GM23338 (cell line): ENCODE measurements at regions not wholly inside any gene's neighbourhood (a gene's known extent, or its start where the extent isn't known, plus 50 kb on each side); places are given as distances from the start of the nearest gene placed in this dataset.
"Not testable (repeated sequence)": the region's sequence is repeated elsewhere in the genome, so short reads cannot be mapped to it uniquely, and the experiment has no call there.

Source experiments
- ATAC-seq: fragments of 200-7000 bp; cut with Tn5 transposase; 3 replicates; pipeline ENCODE4 v1.9.1; 2020
- DNase-seq: peaks from one replicate; pipeline ENCODE4 v3.0.0-alpha.2; 2015; ENCODE audit warnings: low spot score
- H2AFZ ChIP-seq: fragments of 200-600 bp; sonication (generic); 2 replicates; pipeline ENCODE4 v1.8.0; 2016; ENCODE audit warnings: antibody characterized with exemption, mild to moderate bottlenecking, moderate library complexity
- H3F3A ChIP-seq: fragments of 200-600 bp; sonication (generic); replicated peaks from 2 replicates; pipeline ENCODE4 v1.8.0; 2017; ENCODE audit warnings: antibody characterized with exemption, mixed run types, low read depth
- H3K27ac ChIP-seq: fragments of 200-600 bp; sonication (generic); 2 replicates; pipeline ENCODE4 v1.6.1; 2016; ENCODE audit warnings: low read depth
- H3K27me3 ChIP-seq: fragments of 200-600 bp; sonication (generic); 2 replicates; pipeline ENCODE4 v1.8.0; 2016; ENCODE audit warnings: mild to moderate bottlenecking, mixed run types, moderate library complexity; ENCODE audit not compliant: insufficient read depth
- H3K36me3 ChIP-seq: fragments of 200-600 bp; sonication (generic); 2 replicates; pipeline ENCODE4 v1.8.0; 2016; ENCODE audit warnings: mild to moderate bottlenecking; ENCODE audit not compliant: insufficient read depth
- H3K4me1 ChIP-seq: fragments of 200-600 bp; sonication (generic); 2 replicates; pipeline ENCODE4 v1.8.0; 2016; ENCODE audit warnings: mild to moderate bottlenecking, moderate library complexity; ENCODE audit not compliant: insufficient read depth
- H3K4me2 ChIP-seq: fragments of 200-600 bp; sonication (generic); 2 replicates; pipeline ENCODE4 v1.7.1; 2017; ENCODE audit warnings: mixed run types
- H3K4me3 ChIP-seq: fragments of 200-600 bp; sonication (generic); 2 replicates; pipeline ENCODE4 v1.6.1; 2016; ENCODE audit warnings: mixed run types
- H3K79me2 ChIP-seq: fragments of 200-600 bp; sonication (generic); replicated peaks from 2 replicates; pipeline ENCODE4 v1.8.0; 2017; ENCODE audit warnings: mild to moderate bottlenecking; ENCODE audit not compliant: insufficient read depth
- H3K9me2 ChIP-seq: fragments of 200-600 bp; sonication (generic); 2 replicates; pipeline ENCODE4 v1.8.0; 2017; ENCODE audit not compliant: insufficient read depth
- H4K20me1 ChIP-seq: fragments of 200-600 bp; sonication (generic); replicated peaks from 2 replicates; pipeline ENCODE4 v1.8.0; 2017; ENCODE audit warnings: mild to moderate bottlenecking; ENCODE audit not compliant: insufficient read depth
- H3K27ac Mint-ChIP-seq: 2 replicates; pipeline ENCODE4 v1.8.0; 2020; ENCODE audit warnings: inconsistent platforms, mild to moderate bottlenecking, moderate library complexity, mixed read lengths
- H3K27me3 Mint-ChIP-seq: 3 replicates; pipeline ENCODE4 v1.8.0; 2022; ENCODE audit warnings: low read depth, mild to moderate bottlenecking, moderate library complexity, mixed read lengths, inconsistent platforms; ENCODE audit not compliant: insufficient read depth, poor library complexity
- H3K36me3 Mint-ChIP-seq: 3 replicates; pipeline ENCODE4 v1.8.0; 2021; ENCODE audit warnings: low read depth, mild to moderate bottlenecking, inconsistent platforms, moderate library complexity, mixed read lengths
- H3K4me1 Mint-ChIP-seq: 3 replicates; pipeline ENCODE4 v1.8.0; 2020; ENCODE audit warnings: mild to moderate bottlenecking, inconsistent platforms, mixed read lengths
- H3K4me3 Mint-ChIP-seq: 3 replicates; pipeline ENCODE4 v1.8.0; 2021; ENCODE audit warnings: moderate library complexity, mild to moderate bottlenecking, inconsistent platforms, mixed read lengths
- H3K9me3 Mint-ChIP-seq: 3 replicates; pipeline ENCODE4 v1.8.0; 2020; ENCODE audit warnings: moderate library complexity, mild to moderate bottlenecking, inconsistent platforms, mixed read lengths
- CREB1 ChIP-seq: fragments of 250-450 bp; sonication (Bioruptor Pico); IDR thresholded peaks from 2 replicates; pipeline ENCODE4 v1.5.0; 2020; ENCODE audit warnings: low read depth, mild to moderate bottlenecking, moderate library complexity
- CTCF ChIP-seq, 2 experiments: fragments of 200-600 bp in 1 of 2; sonication (generic) in 1 of 2; conservative IDR thresholded peaks; 2 replicates each; pipeline versions ENCODE4 v1.5.1 to v1.6.1; 2016 to 2017; ENCODE audit warnings: antibody characterized with exemption in 2 of 2, low read depth in 2 of 2, mild to moderate bottlenecking in 2 of 2, moderate library complexity in 1 of 2
- ETS1 ChIP-seq: IDR thresholded peaks from 2 replicates; pipeline ENCODE4 v1.6.1; 2016; ENCODE audit warnings: antibody characterized with exemption
- EZH2phosphoT487 ChIP-seq: fragments of 200-600 bp; sonication (generic); IDR thresholded peaks from one replicate; pipeline ENCODE4 v1.8.1; 2018; ENCODE audit warnings: antibody characterized with exemption; ENCODE audit not compliant: unreplicated experiment
- JUNB ChIP-seq: IDR thresholded peaks from one replicate; pipeline ENCODE4 v1.6.1; 2016; ENCODE audit warnings: antibody characterized with exemption; ENCODE audit not compliant: unreplicated experiment
- NANOG ChIP-seq: IDR thresholded peaks from 2 replicates; pipeline ENCODE4 v1.6.1; 2016; ENCODE audit warnings: antibody characterized with exemption, borderline replicate concordance
- POLR2AphosphoS5 ChIP-seq: IDR thresholded peaks from 2 replicates; pipeline ENCODE4 v1.6.1; 2016; ENCODE audit warnings: antibody characterized with exemption, low read depth
- STAT1 ChIP-seq: IDR thresholded peaks from one replicate; pipeline ENCODE4 v1.6.1; 2016; ENCODE audit warnings: antibody characterized with exemption; ENCODE audit not compliant: unreplicated experiment
- ZNF114 ChIP-seq: fragments of 250-450 bp; sonication (Bioruptor Pico); IDR thresholded peaks from 2 replicates; pipeline ENCODE4 v1.5.0; 2020; ENCODE audit warnings: mild to moderate bottlenecking, moderate library complexity
- ZNF331 ChIP-seq: fragments of 250-450 bp; sonication (Bioruptor Pico); IDR thresholded peaks from 2 replicates; pipeline ENCODE4 v1.5.0; 2020; ENCODE audit warnings: low read depth, mild to moderate bottlenecking, moderate library complexity
- ZNF462 ChIP-seq: fragments of 250-450 bp; sonication (Bioruptor Pico); IDR thresholded peaks from 2 replicates; pipeline ENCODE4 v1.5.0; 2020; ENCODE audit warnings: mild to moderate bottlenecking, moderate library complexity

- H3F3A ChIP-seq, H3K79me2 ChIP-seq, H3K27ac ChIP-seq, H3K36me3 ChIP-seq, H3K27ac Mint-ChIP-seq, H3K4me3 ChIP-seq, H3K36me3 Mint-ChIP-seq, H3K27me3 ChIP-seq, H3K9me2 ChIP-seq, H3K27me3 Mint-ChIP-seq, H3K9me3 Mint-ChIP-seq, H4K20me1 ChIP-seq, H3K4me1 Mint-ChIP-seq, DNase-seq, H3K4me1 ChIP-seq, H3K4me3 Mint-ChIP-seq, H3K4me2 ChIP-seq, H2AFZ ChIP-seq, ATAC-seq: not testable (repeated sequence)
Measured at GRCh38 chrX:131663726-131664125, 119.9 kb downstream of the OR13H1 start.

GRCh38 chrX:131671735-131672134, 127.9 kb downstream of the OR13H1 start:
- Histone ChIP-seq H3K4me2 (no peak overlapping the region), H3K4me1 (no peaks in the 10 kb centered on the region), H4K20me1 (no peaks in the 10 kb centered on the region), H2AFZ (no peak overlapping the region), H3K4me3 (no peak overlapping the region), H3K27me3 (no peaks in the 10 kb centered on the region), H3K36me3 (no peaks in the 10 kb centered on the region), H3F3A (no peaks in the 10 kb centered on the region), H3K27ac (no peak overlapping the region), H3K79me2 (no peaks in the 10 kb centered on the region), H3K9me2 (no peaks in the 10 kb centered on the region)
- no peaks in the 10 kb centered on the region for H3K36me3 Mint-ChIP-seq
- ATAC-seq (no peak), DNase-seq (no peak)
- H3K9me3 Mint-ChIP-seq, result no peaks in the 10 kb centered on the region
- H3K4me3 Mint-ChIP-seq, result no peak overlapping the region
- H3K27ac Mint-ChIP-seq, result no peak overlapping the region
- no peaks in the 10 kb centered on the region for H3K4me1 Mint-ChIP-seq
- H3K27me3 Mint-ChIP-seq, result no peaks in the 10 kb centered on the region
- TF ChIP-seq CTCF (conservative IDR thresholded peaks at IDR 0.05; ENCODE audit: low read depth in 2 of 2) (no peak), ETS1 (no peak), NANOG (no peak), JUNB (no peak), CREB1 (CRISPR knock-in tag) (no peak), STAT1 (no peak), ZNF331 (no peak), ZNF114 (CRISPR knock-in tag) (no peak), POLR2AphosphoS5 (no peak), ZNF462 (CRISPR knock-in tag) (no peak), EZH2phosphoT487 (no peak)
